ENCODE measurements at regions not wholly inside any gene's neighbourhood (a gene's known extent, or its start where the extent isn't known, plus 50 kb on each side); places are given as distances from the start of the nearest gene placed in this dataset.

GRCh38 chr1:221987860-221988520, 246.1 kb upstream of the DUSP10 start:
- TF ChIP-seq POLR2A (IDR thresholded peaks at IDR 0.05) (no peak), CTCF (IDR thresholded peaks at IDR 0.05) (no peak)
